CD14-positive monocyte (primary cell): ENCODE measurements at regions not wholly inside any gene's neighbourhood (a gene's known extent, or its start where the extent isn't known, plus 50 kb on each side); places are given as distances from the start of the nearest gene placed in this dataset.

ENCODE experiments used
- DNase-seq, 3 donors: peaks; one replicate each; pipeline ENCODE4 v3.0.0-alpha.2; 2011 to 2022
- H2AFZ ChIP-seq: 2 replicates; pipeline ENCODE4 v1.6.0; 2012; ENCODE audit warnings: mild to moderate bottlenecking, low read depth, low read length, inconsistent platforms; ENCODE audit not compliant: insufficient read depth, poor library complexity, severe bottlenecking
- H3K27ac ChIP-seq, 2 donors: 1 replicate in 1 of 2; 2 replicates in 1 of 2; pipeline ENCODE4 v1.5.1; 2012 to 2013; ENCODE audit warnings: low read length in 2 of 2, control low read depth in 1 of 2, inconsistent platforms in 1 of 2, low read depth in 1 of 2, mild to moderate bottlenecking in 1 of 2
- H3K27me3 ChIP-seq, 2 donors: one replicate each; pipeline versions ENCODE4 v1.6.0 to v1.6.1; 2011 to 2013; ENCODE audit warnings: low read length in 2 of 2; ENCODE audit not compliant: control insufficient read depth in 2 of 2, insufficient read depth in 2 of 2
- H3K36me3 ChIP-seq, 2 donors: replicated peaks in 1 of 2; 1 replicate in 1 of 2; 2 replicates in 1 of 2; pipeline versions ENCODE4 v1.5.1 to v1.6.1; 2012 to 2013; ENCODE audit warnings: low read length in 2 of 2, control low read depth in 1 of 2, inconsistent platforms in 1 of 2, mild to moderate bottlenecking in 1 of 2; ENCODE audit not compliant: insufficient read depth in 2 of 2, control insufficient read depth in 1 of 2
- H3K4me1 ChIP-seq, 2 donors: 1 replicate in 1 of 2; 2 replicates in 1 of 2; pipeline versions ENCODE4 v1.5.1 to v1.6.1; 2012 to 2013; ENCODE audit warnings: low read length in 2 of 2, control low read depth in 1 of 2, inconsistent platforms in 1 of 2, mild to moderate bottlenecking in 1 of 2, moderate library complexity in 1 of 2; ENCODE audit not compliant: insufficient read depth in 2 of 2, control insufficient read depth in 1 of 2
- H3K4me2 ChIP-seq: replicated peaks from 2 replicates; pipeline ENCODE3; 2012; ENCODE audit warnings: low read length, moderate library complexity, mild to moderate bottlenecking; ENCODE audit not compliant: poor library complexity, severe bottlenecking; ENCODE audit errors: extremely low read depth
- H3K4me3 ChIP-seq, 3 experiments: fragments of 200-600 bp in 1 of 3; sonication (generic) in 1 of 3; replicated peaks in 1 of 3; 1 replicate in 2 of 3; 2 replicates in 1 of 3; pipeline ENCODE4 v1.5.1; 2011 to 2013; ENCODE audit warnings: low read length in 3 of 3, mild to moderate bottlenecking in 3 of 3, control low read depth in 2 of 3, low read depth in 2 of 3, inconsistent platforms in 1 of 3, moderate library complexity in 1 of 3
- H3K79me2 ChIP-seq: 2 replicates; pipeline ENCODE4 v1.6.0; 2012; ENCODE audit warnings: mild to moderate bottlenecking, control low read depth, inconsistent platforms, low read length, moderate library complexity; ENCODE audit not compliant: insufficient read depth
- H3K9ac ChIP-seq: 2 replicates; pipeline ENCODE4 v1.6.0; 2017; ENCODE audit warnings: low read length, mild to moderate bottlenecking; ENCODE audit not compliant: insufficient read depth, poor library complexity, severe bottlenecking
- H3K9me3 ChIP-seq, 2 donors: replicated peaks in 1 of 2; 1 replicate in 1 of 2; 2 replicates in 1 of 2; pipeline versions ENCODE4 v1.5.1 to v1.6.1; 2012 to 2013; ENCODE audit warnings: low read length in 2 of 2, control low read depth in 1 of 2; ENCODE audit not compliant: control insufficient read depth in 1 of 2, insufficient read depth in 1 of 2
- H4K20me1 ChIP-seq: 2 replicates; pipeline ENCODE4 v1.6.0; 2012; ENCODE audit warnings: mild to moderate bottlenecking, low read length, control low read depth, moderate library complexity; ENCODE audit not compliant: insufficient read depth
- H3K27ac Mint-ChIP-seq, 7 donors: one replicate each; pipeline ENCODE4 v1.8.0; 2020; ENCODE audit warnings: mild to moderate bottlenecking in 7 of 7, mixed read lengths in 7 of 7, moderate library complexity in 6 of 7, inconsistent platforms in 2 of 7
- H3K27me3 Mint-ChIP-seq, 3 donors: one replicate each; pipeline ENCODE4 v1.8.0; 2021 to 2022; ENCODE audit warnings: low read depth in 3 of 3, mild to moderate bottlenecking in 3 of 3, mixed read lengths in 3 of 3, moderate library complexity in 3 of 3, inconsistent platforms in 1 of 3
- H3K36me3 Mint-ChIP-seq, 2 donors: one replicate each; pipeline ENCODE4 v1.8.0; 2020; ENCODE audit warnings: mixed read lengths in 2 of 2, inconsistent platforms in 1 of 2, mild to moderate bottlenecking in 1 of 2
- H3K4me1 Mint-ChIP-seq: one replicate; pipeline ENCODE4 v1.8.0; 2020; ENCODE audit warnings: mild to moderate bottlenecking, mixed read lengths
- H3K4me3 Mint-ChIP-seq, 2 donors: one replicate each; pipeline ENCODE4 v1.8.0; 2020; ENCODE audit warnings: mild to moderate bottlenecking in 2 of 2, mixed read lengths in 2 of 2, moderate library complexity in 1 of 2
- H3K9me3 Mint-ChIP-seq, 7 donors: one replicate each; pipeline ENCODE4 v1.8.0; 2020 to 2022; ENCODE audit warnings: mixed read lengths in 7 of 7, mild to moderate bottlenecking in 6 of 7, moderate library complexity in 6 of 7, inconsistent platforms in 2 of 7
- CTCF ChIP-seq: fragments of 200-600 bp; IDR thresholded peaks from one replicate; pipeline ENCODE4 v1.8.0; 2022; ENCODE audit warnings: antibody characterized with exemption, mild to moderate bottlenecking
- WGBS: methylation state at CpG from one replicate; pipeline ENCODE4 v1.1.5; 2013; ENCODE audit warnings: missing lambda C conversion rate; ENCODE audit not compliant: insufficient coverage; 5-methylcytosine and 5-hydroxymethylcytosine counted together
- intact Hi-C, 2 donors: fragments of 100-400 bp; cut with micrococcal nuclease; formaldehyde crosslinking; loops; one replicate each; pipeline versions ENCODE4 v1.15.0 to v1.15.1; 2023

- Histone ChIP-seq H3K79me2 (no peaks in the 10 kb centered on the region), H3K36me3 (no peaks in the 10 kb centered on the region), H3K27ac (no peak overlapping the region), H3K4me2 (no peak overlapping the region), H4K20me1 (no peaks in the 10 kb centered on the region), H3K27me3 (no peaks in the 10 kb centered on the region), H3K9me3 (peaks cover 0 to 4% of the 10 kb centered on the region in 2 donors), H3K9ac (no peak overlapping the region), H3K4me1 (no peaks in the 10 kb centered on the region), H3K4me3 (no peak overlapping the region), H2AFZ (no peak overlapping the region)
- DNase-seq, result no peak
- WGBS, result no CpG with 5 or more reads among the region's 4 CpGs
- Mint-ChIP-seq H3K36me3 (no peaks in the 10 kb centered on the region), H3K4me3 (no peak overlapping the region), H3K27ac (no peak overlapping the region), H3K27me3 (no peaks in the 10 kb centered on the region), H3K4me1 (no peaks in the 10 kb centered on the region), H3K9me3 (peaks cover 0 to 5% (median 0%) of the 10 kb centered on the region in 7 donors)
- intact Hi-C loops, result no loop called here
- no peak for TF ChIP-seq CTCF
Observed at GRCh38 chr3:103585809-103586208, 1151.0 kb downstream of the ZPLD1 start.

GRCh38 chr3:103589770-103590169, 1155.0 kb downstream of the ZPLD1 start:
- no peaks in the 10 kb centered on the region for H3K79me2 ChIP-seq
- H4K20me1 ChIP-seq, result no peaks in the 10 kb centered on the region
- H3K4me1 Mint-ChIP-seq, result no peaks in the 10 kb centered on the region
- no peaks in the 10 kb centered on the region for H3K36me3 ChIP-seq
- no peaks in the 10 kb centered on the region for H3K9me3 ChIP-seq
- intact Hi-C loops, result no loop called here
- no peak overlapping the region for H3K4me2 ChIP-seq
- H3K9me3 Mint-ChIP-seq, result peaks cover 0 to 2% (median 0%) of the 10 kb centered on the region in 7 donors
- DNase-seq, result no peak
- no peaks in the 10 kb centered on the region for H3K36me3 Mint-ChIP-seq
- WGBS, result no CpG with 5 or more reads among the region's 2 CpGs
- H3K27ac Mint-ChIP-seq, result no peak overlapping the region
- H3K4me1 ChIP-seq, result no peaks in the 10 kb centered on the region
- TF ChIP-seq CTCF, result no peak
- no peaks in the 10 kb centered on the region for H3K27me3 ChIP-seq
- H3K4me3 Mint-ChIP-seq, result no peak overlapping the region
- no peak overlapping the region for H2AFZ ChIP-seq
- H3K27ac ChIP-seq, result no peak overlapping the region
- no peak overlapping the region for H3K9ac ChIP-seq
- H3K4me3 ChIP-seq, result no peak overlapping the region
- no peaks in the 10 kb centered on the region for H3K27me3 Mint-ChIP-seq
